ENCODE measurements at regions not wholly inside any gene's neighbourhood (a gene's known extent, or its start where the extent isn't known, plus 50 kb on each side); places are given as distances from the start of the nearest gene placed in this dataset.

GRCh38 chr18:26648509-26649192, 100.3 kb upstream of the KCTD1 start:
- in situ Hi-C loops (cut with MboI; ENCODE audit: low pct_ligation_motif_present in 1 of 4, low pct_unique_long_range_greater_than_20kb in 1 of 4, low sequenced_read_pairs in 3 of 4), result loop anchor here in 1 of 4 donors (10.0 kb wide), 1 partner anchor 244 kb away; no protein-coding TSS in a partner anchor

DNA sequence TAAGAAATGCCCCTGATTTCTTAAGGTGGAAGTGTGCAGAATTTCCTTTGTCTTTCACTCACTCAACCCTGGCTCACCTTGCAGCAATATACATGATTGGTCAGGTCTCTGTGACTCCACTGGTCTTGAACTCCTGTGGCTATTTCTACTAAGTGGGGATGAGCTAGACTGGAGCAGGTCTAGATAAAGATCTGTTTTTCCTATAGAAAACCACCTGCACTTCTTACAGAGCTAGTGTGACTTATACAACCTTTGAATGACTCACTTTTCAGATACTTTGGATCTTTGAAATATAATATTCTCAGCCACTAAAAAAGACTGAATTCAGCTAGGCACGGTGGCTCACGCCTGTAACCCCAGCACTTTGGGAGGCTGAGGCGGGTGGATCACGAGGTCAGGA, 98.5 kb upstream of the KCTD1 start:
- intact Hi-C loops (cut with DNase I; ENCODE audit: low total_unique reads), result no loop called here
- in situ Hi-C loops (cut with MboI; ENCODE audit: low pct_ligation_motif_present in 1 of 4, low pct_unique_long_range_greater_than_20kb in 1 of 4, low sequenced_read_pairs in 3 of 4), result loop anchor here in 1 of 4 donors (10.0 kb wide), 1 partner anchor 242 kb away; no protein-coding TSS in a partner anchor
- no peaks in the 10 kb centered on the region for H3K36me3 ChIP-seq
- no peaks in the 10 kb centered on the region for H3K27me3 ChIP-seq
- H3K4me1 ChIP-seq, result no peaks in the 10 kb centered on the region
- H3K9me3 ChIP-seq, result no peaks in the 10 kb centered on the region
- WGBS, 2 donors (ENCODE audit: low coverage in 1 of 2), result 75% methylated on average over 4 of the region's 4 CpGs; no CpG with 5 or more reads in 1 of the 2 donors
- TF ChIP-seq CTCF (IDR thresholded peaks at IDR 0.05) (no peak), POLR2A (IDR thresholded peaks at IDR 0.05) (no peak), EP300 (IDR thresholded peaks at IDR 0.05; ENCODE audit: low read depth) (no peak), POLR2AphosphoS5 (IDR thresholded peaks at IDR 0.05) (no peak)
- no peak overlapping the region for H3K4me3 ChIP-seq
- H3K27ac ChIP-seq, result no peak overlapping the region
- DNase-seq, result no peak

More at GRCh38 chr18:26648509-26649192, 100.3 kb upstream of the KCTD1 start:
- no peak overlapping the region for H3K4me3 ChIP-seq
- no peak overlapping the region for H3K27ac ChIP-seq
- no peaks in the 10 kb centered on the region for H3K36me3 ChIP-seq
- no peak for DNase-seq
- TF ChIP-seq EP300 (IDR thresholded peaks at IDR 0.05; ENCODE audit: low read depth), result no peak
- no peak for TF ChIP-seq CTCF (IDR thresholded peaks at IDR 0.05)
- TF ChIP-seq POLR2A (IDR thresholded peaks at IDR 0.05), result no peak
- TF ChIP-seq POLR2AphosphoS5 (IDR thresholded peaks at IDR 0.05), result no peak
- H3K9me3 ChIP-seq, result no peaks in the 10 kb centered on the region
- intact Hi-C loops (cut with DNase I; ENCODE audit: low total_unique reads), result no loop called here
- no peaks in the 10 kb centered on the region for H3K27me3 ChIP-seq
- 75 to 82% methylated on average over 4 to 6 of the region's 6 CpGs for WGBS, 2 donors (ENCODE audit: low coverage in 1 of 2)
- H3K4me1 ChIP-seq, result no peaks in the 10 kb centered on the region

- intact Hi-C loops (cut with DNase I; ENCODE audit: low total_unique reads), result no loop called here
- Histone ChIP-seq H3K4me1 (no peaks in the 10 kb centered on the region), H3K27ac (no peak overlapping the region), H3K9me3 (no peaks in the 10 kb centered on the region), H3K27me3 (no peaks in the 10 kb centered on the region), H3K4me3 (no peak overlapping the region), H3K36me3 (no peaks in the 10 kb centered on the region)
- in situ Hi-C loops (cut with MboI; ENCODE audit: low pct_ligation_motif_present in 1 of 4, low pct_unique_long_range_greater_than_20kb in 1 of 4, low sequenced_read_pairs in 3 of 4), result loop anchor here in 1 of 4 donors (10.0 kb wide), 1 partner anchor 238 kb away; no protein-coding TSS in a partner anchor
- WGBS, 2 donors (ENCODE audit: low coverage in 1 of 2), result 74 to 76% methylated on average over 8 to 14 of the region's 14 CpGs
- no peak for DNase-seq
- no peak for TF ChIP-seq CTCF (IDR thresholded peaks at IDR 0.05)
These were observed 94.3 kb upstream of the KCTD1 start for GRCh38 chr18:26642440-26643348.

- DNase-seq, result no peak
- no peaks in the 10 kb centered on the region for H3K36me3 ChIP-seq
- 81 to 87% methylated on average over 5 of the region's 5 CpGs for WGBS, 2 donors (ENCODE audit: low coverage in 1 of 2)
- intact Hi-C loops (cut with DNase I; ENCODE audit: low total_unique reads), result no loop called here
- no peaks in the 10 kb centered on the region for H3K4me1 ChIP-seq
- H3K9me3 ChIP-seq, result no peaks in the 10 kb centered on the region
- H3K27me3 ChIP-seq, result no peaks in the 10 kb centered on the region
- in situ Hi-C loops (cut with MboI; ENCODE audit: low pct_ligation_motif_present in 1 of 4, low pct_unique_long_range_greater_than_20kb in 1 of 4, low sequenced_read_pairs in 3 of 4), result loop anchor here in 1 of 4 donors (10.0 kb wide), 1 partner anchor 236 kb away; no protein-coding TSS in a partner anchor
- no peak overlapping the region for H3K4me3 ChIP-seq
- no peak for TF ChIP-seq POLR2AphosphoS5 (IDR thresholded peaks at IDR 0.05)
- TF ChIP-seq CTCF (IDR thresholded peaks at IDR 0.05), result no peak
- TF ChIP-seq POLR2A (IDR thresholded peaks at IDR 0.05), result no peak
- TF ChIP-seq EP300 (IDR thresholded peaks at IDR 0.05; ENCODE audit: low read depth), result no peak
- H3K27ac ChIP-seq, result no peak overlapping the region
These were observed 92.2 kb upstream of the KCTD1 start for GRCh38 chr18:26640541-26640940.
